ENCODE measurements at regions not wholly inside any gene's neighbourhood (a gene's known extent, or its start where the extent isn't known, plus 50 kb on each side); places are given as distances from the start of the nearest gene placed in this dataset.

DNA sequence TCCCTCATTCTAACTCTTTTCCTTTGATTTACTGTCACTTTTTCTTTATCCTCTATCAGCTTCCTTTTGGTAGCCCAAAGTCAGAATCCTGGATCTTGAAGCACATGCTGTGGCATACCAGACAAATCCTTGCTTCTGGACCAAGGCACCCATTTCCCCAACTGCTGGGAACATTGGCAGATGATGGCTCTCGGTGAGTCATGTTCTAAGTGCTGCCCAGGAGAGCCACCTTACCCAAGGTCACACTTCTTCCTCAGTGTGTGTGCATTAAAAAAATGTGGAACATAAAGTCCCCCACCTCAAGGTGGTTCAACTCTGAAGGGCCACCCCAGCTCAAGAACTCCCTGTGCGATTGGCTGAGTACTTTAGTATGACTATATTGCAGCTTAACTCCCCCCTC is 141.4 kb upstream of the PUM3 start:
- no peak for DNase-seq (ENCODE audit: low spot score)

DNA sequence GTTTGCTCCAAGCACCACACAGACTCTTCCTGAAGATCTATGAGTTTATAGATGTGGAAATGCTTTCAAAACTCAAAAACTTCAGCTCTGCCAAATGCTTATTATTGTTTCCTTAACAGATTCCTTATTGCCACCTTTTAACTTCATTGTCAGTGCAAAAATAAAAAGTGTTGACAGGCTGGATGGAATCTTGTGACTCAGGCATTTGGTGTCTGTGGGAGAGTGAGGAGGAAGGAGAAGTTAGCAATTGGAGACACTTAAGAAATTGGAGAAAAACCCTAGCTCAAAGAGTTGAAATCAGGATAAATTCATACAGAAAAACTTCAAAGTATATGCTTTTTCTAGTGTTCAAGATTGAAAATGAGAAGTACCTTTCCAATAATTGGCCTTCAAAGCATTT is 140.6 kb upstream of the PUM3 start:
- DNase-seq (ENCODE audit: low spot score): no peak

DNA sequence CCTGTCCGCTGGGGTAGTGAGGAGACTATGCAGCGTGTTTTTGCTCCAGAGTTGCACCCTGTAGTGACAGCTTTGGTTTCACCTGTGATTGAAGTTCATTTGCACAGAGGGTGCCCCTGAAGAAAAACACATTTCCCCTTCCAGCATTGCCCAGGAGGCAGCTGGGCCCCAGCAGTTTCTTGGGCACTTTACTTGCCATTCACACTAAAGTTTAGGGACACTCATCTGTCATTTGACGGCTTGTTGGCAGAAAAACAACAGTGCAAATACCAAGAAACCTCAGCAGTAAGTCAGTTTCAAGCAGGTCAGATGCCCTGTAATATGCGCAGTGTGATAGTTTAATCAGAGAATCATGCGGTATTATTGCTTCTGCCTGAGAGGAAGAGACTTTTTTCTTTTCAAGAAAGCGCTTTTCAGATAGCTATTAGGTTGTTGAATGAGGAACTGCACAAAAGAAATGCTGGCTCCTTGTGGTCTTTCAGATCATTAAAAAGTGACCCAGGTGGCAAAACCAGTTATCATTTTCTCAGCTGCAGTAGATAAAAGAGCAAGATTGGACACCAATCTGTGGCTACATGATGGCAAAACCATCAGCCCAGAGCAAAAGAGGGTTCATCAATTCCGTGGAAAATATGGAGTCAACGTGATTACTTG is 136.2 kb upstream of the PUM3 start:
- no peak for DNase-seq (ENCODE audit: low spot score)

GRCh38 chr9:2972475-2972874 is 128.6 kb upstream of the PUM3 start:
- no peak for DNase-seq (ENCODE audit: low spot score)

- DNase-seq (ENCODE audit: low spot score): no peak
Observed at GRCh38 chr9:2970864-2971263, 127.0 kb upstream of the PUM3 start.

DNA sequence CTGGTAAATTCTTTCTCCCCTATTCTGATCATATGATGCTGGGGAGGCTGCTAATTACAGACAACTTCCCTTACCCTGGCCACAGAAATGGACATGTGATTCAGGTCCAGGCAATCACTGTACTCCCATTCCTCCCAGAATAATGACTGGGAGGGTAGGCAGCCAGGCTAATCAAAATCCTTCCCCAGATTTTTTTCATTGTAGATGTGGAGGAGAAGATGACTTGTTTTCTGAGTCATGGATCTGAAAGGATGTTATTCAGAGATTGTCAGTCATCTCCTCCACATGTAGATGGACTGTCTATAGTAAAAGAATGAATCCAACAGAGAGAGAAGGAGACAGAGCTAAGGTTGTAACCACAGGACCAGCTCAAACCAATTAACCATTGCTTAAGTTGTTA is 123.9 kb upstream of the PUM3 start:
- DNase-seq (ENCODE audit: low spot score): no peak

DNA sequence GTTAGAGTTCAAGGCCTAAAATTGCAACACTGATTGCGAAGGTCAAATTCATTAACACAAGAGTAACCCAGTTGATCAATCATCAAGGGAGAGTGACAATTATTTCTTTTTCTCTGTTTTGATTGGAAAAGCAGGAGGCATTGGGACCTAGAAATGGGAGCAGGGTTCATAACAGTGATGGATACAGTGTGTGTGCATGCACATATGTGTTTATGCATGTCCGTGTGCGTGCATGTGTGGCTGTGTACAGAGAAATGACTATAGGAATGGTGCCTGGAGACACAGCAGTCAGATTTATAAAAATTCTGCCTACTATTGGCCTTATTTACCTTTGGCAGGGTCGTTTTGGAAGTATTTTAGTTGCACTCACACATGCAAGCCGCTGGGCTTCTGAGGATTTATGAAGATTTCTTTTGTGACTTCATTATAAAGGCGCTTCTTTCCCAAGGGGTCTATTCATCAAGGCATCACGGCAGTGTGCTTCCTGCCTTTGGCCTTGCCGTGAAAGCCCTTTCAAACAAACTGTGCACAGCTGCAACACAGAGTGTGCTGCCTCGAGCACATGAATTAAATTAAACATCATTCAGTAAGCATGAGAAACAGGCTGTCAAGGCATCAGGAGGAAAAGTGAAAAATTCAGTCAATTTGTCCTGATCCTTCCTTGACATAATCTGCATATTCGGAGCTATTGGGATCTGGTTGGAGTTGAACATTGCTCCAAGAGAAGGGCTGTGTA is 122.8 kb upstream of the PUM3 start:
- DNase-seq (ENCODE audit: low spot score): no peak

- no peak for DNase-seq (ENCODE audit: low spot score)
Observed at GRCh38 chr9:2964470-2964869, 120.6 kb upstream of the PUM3 start.

DNA sequence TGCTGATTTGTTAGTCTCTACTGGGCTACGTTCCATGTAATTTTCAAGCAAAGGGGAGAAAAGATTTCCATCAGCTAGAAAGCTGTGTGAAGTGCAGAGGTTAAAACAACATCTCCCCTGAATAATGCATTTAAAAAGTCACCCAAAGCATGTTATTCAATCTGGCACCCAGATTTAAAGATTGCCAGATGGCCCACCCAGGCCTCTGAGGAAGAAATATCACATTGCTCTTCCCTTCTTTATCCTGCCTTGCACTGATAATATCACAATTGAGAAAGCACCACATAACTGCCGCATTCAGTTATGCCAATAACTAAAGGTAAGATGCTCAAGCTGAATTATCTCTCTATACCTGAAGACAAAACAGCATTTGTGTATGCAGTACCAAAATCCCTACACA is 119.4 kb upstream of the PUM3 start:
- DNase-seq (ENCODE audit: low spot score): no peak

GRCh38 chr9:2962471-2963172 is 118.7 kb upstream of the PUM3 start:
- DNase-seq (ENCODE audit: low spot score): no peak

DNA sequence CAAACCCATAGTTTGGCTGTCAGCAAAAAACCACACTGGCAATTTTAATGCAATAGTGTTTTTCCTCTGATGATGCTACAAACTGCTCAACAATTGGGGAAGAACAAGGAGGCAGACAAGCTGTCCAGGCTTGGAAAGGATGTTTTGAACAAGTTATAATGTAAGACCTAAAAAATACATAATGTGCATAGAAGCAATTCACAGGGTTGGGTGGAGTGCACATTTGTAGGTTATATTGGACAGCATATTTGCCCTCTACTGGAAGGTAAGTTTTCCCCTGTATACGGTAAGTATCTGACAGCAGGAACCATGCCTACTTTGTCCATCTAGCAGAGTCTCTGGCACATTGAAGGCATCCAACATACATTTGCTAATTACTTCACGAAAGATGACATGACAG is 114.3 kb upstream of the PUM3 start:
- DNase-seq (ENCODE audit: low spot score): no peak

GRCh38 chr9:2957656-2958200 is 113.8 kb upstream of the PUM3 start:
- DNase-seq (ENCODE audit: low spot score): no peak

DNA sequence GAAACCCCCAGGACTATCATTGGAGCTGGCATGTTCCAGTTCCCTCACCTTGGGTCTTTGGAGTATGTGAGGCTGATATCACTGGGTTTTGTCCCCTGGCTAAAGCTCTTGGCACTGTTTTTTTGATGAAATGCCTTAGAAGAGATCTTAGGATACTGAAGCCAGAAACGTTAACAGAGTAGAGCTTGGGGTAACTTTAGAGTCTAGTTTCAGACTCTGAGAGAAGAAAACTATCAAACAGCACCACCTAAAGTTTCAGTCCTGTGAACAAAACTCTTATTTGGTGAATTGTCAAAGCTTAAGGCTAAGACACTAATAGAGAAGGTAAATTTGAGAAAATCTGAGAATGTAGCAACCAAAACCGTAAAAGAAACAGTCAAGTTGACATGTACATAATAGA is 111.7 kb upstream of the PUM3 start:
- no peak for DNase-seq (ENCODE audit: low spot score)

DNA sequence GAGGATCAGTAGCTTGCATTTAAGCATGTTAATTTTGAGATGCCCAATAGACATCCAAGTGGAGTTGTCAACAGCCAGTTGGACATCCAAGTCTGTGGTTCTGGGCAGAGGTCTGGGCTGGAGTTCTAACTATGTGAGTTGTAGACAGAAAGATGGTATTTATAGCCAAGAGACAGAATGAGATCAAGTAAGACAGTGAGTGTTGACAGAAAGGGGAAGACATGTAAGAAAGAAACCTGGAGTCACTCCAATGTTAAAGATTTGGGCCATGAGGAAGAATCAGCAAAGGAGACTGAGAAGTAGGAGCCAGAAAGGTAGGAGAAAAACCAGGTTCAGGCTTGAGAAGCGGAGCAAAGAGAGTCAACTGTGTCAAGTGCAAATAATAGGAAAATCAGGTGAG is 95.5 kb upstream of the PUM3 start:
- no peak for DNase-seq (ENCODE audit: low spot score)

- no peak for DNase-seq (ENCODE audit: low spot score)
Observed at GRCh38 chr9:2936221-2936620, 92.3 kb upstream of the PUM3 start.

- DNase-seq (ENCODE audit: low spot score): no peak
Observed at GRCh38 chr9:2934883-2935282, 91.0 kb upstream of the PUM3 start.

- DNase-seq (ENCODE audit: low spot score): no peak
Observed at GRCh38 chr9:2934241-2934650, 90.4 kb upstream of the PUM3 start.

DNA sequence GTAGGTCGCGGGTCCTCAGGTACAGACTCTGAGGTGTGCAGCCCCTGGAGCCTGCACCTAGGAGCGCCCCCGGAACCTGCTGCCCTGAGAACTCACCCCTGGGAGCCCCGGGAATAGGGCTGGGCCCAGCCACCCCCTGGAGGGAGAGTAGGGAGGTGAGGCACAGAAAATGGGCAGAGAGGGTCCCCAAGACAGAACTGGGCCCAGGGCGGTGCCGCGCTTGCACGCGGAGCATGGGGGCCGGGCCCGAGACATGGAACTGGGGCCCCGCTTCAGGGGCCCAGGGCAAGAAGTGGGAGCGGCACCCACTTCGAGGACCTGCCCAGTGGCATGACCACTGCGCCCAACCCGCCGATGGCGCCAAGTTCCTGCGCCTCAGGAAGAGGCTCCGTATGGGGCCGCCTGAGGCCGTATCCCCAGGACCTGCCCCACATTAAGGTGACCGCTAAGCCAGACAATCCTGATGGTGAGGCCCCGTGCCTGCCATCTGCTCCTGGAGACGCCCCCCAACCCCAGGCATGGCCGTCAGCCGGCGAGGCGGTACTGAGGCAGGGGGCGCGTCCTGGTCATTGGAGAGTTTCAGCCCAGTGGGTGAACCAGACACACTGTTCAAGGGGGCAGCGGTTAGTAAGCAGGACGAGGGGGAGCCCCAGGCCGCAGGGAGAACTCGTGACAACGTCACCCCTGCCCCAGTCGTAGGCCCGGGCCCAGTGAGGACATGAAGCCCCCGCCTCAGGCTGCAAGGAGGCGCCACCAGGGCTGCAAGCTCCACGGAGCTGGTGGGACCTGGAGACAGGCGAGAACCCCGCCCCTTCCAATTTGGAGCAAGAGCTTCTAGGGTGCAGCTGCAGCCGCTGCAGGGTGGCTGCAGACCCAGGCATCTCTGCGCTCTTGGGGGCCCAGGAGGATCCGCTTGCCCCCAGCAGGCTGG is 89.5 kb upstream of the PUM3 start:
- DNase-seq (ENCODE audit: low spot score): no peak

- DNase-seq (ENCODE audit: low spot score): no peak
Observed at GRCh38 chr9:2928411-2928810, 84.5 kb upstream of the PUM3 start.

GRCh38 chr9:2925016-2925415 is 81.1 kb upstream of the PUM3 start:
- no peak for DNase-seq (ENCODE audit: low spot score)

DNA sequence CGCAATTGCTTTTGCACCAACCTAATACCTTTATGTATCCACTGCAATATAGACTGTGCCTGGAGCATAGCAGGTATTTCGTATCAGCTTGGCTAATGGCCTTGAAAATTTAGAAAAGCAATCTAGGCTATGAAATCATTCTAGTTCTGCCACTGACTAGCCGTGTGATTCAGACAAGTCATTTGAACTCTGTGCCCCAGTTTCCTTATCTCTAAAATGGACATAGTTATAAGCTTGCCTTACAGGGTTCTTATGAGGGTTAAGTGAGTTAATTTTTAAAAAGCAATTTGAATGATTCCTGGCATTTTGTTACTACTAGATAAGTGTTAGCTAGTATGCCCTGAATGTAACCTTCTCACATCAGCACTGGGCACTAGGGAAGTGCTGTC is 80.5 kb upstream of the PUM3 start:
- DNase-seq (ENCODE audit: low spot score): no peak

GRCh38 chr9:2923766-2924379 is 80.0 kb upstream of the PUM3 start:
- DNase-seq (ENCODE audit: low spot score): no peak

All from LoVo (cell line).